Gastroesophageal sphincter (tissue), 3 donors: ENCODE measurements at regions not wholly inside any gene's neighbourhood (a gene's known extent, or its start where the extent isn't known, plus 50 kb on each side); places are given as distances from the start of the nearest gene placed in this dataset.

Experiments
- EP300 ChIP-seq: sonication (generic); formaldehyde crosslinking; IDR thresholded peaks from one replicate; pipeline ENCODE4 v1.6.1; 2017; ENCODE audit warnings: antibody characterized with exemption, mild to moderate bottlenecking
- TF ChIP-seq, protein P1 (sequence below), 4 experiments: fragments of 200-600 bp in 2 of 4; fragments of 450-650 bp in 2 of 4; sonication (generic) in 1 of 4; IDR thresholded peaks; one replicate each; pipeline ENCODE4 v1.5.1; 2017 to 2019; ENCODE audit warnings: antibody characterized with exemption in 4 of 4, mild to moderate bottlenecking in 2 of 4, moderate library complexity in 2 of 4

DNA sequence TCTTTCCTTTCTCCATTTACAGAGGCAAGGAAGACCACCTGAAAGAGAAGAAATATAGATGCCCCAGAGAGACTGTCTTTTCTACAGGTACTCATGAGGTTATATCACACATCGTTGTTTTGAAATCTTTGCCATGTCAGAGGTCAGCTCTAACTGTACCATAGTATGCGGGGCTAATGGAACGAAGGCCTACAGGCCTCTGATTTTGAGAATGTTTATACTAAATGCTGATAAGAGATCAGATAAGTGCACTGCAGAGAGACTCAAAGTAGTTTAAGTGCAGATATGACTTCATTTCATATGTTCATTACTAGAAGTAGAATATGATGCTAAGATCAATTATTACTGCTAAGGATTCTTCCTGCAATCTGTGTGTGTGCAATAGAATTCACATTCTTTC is 1005.0 kb downstream of the GALC start:
- TF ChIP-seq, protein P1, sequence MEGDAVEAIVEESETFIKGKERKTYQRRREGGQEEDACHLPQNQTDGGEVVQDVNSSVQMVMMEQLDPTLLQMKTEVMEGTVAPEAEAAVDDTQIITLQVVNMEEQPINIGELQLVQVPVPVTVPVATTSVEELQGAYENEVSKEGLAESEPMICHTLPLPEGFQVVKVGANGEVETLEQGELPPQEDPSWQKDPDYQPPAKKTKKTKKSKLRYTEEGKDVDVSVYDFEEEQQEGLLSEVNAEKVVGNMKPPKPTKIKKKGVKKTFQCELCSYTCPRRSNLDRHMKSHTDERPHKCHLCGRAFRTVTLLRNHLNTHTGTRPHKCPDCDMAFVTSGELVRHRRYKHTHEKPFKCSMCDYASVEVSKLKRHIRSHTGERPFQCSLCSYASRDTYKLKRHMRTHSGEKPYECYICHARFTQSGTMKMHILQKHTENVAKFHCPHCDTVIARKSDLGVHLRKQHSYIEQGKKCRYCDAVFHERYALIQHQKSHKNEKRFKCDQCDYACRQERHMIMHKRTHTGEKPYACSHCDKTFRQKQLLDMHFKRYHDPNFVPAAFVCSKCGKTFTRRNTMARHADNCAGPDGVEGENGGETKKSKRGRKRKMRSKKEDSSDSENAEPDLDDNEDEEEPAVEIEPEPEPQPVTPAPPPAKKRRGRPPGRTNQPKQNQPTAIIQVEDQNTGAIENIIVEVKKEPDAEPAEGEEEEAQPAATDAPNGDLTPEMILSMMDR (IDR thresholded peaks at IDR 0.05): no peak
- TF ChIP-seq EP300: no peak
